MCF 10A (cell line): ENCODE measurements at regions not wholly inside any gene's neighbourhood (a gene's known extent, or its start where the extent isn't known, plus 50 kb on each side); places are given as distances from the start of the nearest gene placed in this dataset.

Source experiments
- BruUV-seq: library from RNA; stranded (reverse); fragments of 400-500 nt; replicated peaks from 2 replicates; lab custom pipeline; 2021; lab: Mats Ljungman, UMichigan
- CTCF ChIA-PET: fragments of 300-600 bp; sonication (Branson Sonifier 250); formaldehyde crosslinking; extraction: SDS; loops from one replicate; lab custom pipeline; 2021; ENCODE audit warnings: antibody characterized with exemption, inconsistent platforms; lab: Yijun Ruan, JAX
- POLR2A ChIA-PET: fragments of 300-600, 350-650 bp; sonication (Branson Sonifier 250); formaldehyde crosslinking; extraction: SDS; loops from one replicate; lab custom pipeline; 2020; ENCODE audit warnings: antibody characterized with exemption, inconsistent platforms; lab: Yijun Ruan, JAX
- DNase-seq: peaks from one replicate; pipeline ENCODE4 v3.0.0-alpha.2; 2018; ENCODE audit not compliant: unreplicated experiment
- H3K27ac Mint-ChIP-seq: one replicate; pipeline ENCODE4 v1.8.0; 2022; ENCODE audit warnings: mild to moderate bottlenecking, low read depth, mixed read lengths; ENCODE audit not compliant: unreplicated experiment
- H3K27me3 Mint-ChIP-seq: one replicate; pipeline ENCODE4 v1.8.0; 2022; ENCODE audit warnings: mixed read lengths; ENCODE audit not compliant: insufficient read depth, unreplicated experiment
- H3K36me3 Mint-ChIP-seq: one replicate; pipeline ENCODE4 v1.8.0; 2022; ENCODE audit warnings: mild to moderate bottlenecking, moderate library complexity, mixed read lengths; ENCODE audit not compliant: insufficient read depth, unreplicated experiment
- H3K4me1 Mint-ChIP-seq: one replicate; pipeline ENCODE4 v1.8.0; 2022; ENCODE audit warnings: mixed read lengths; ENCODE audit not compliant: insufficient read depth, unreplicated experiment
- H3K4me3 Mint-ChIP-seq: one replicate; pipeline ENCODE4 v1.8.0; 2022; ENCODE audit warnings: mild to moderate bottlenecking, moderate library complexity, mixed read lengths; ENCODE audit not compliant: unreplicated experiment
- H3K9me3 Mint-ChIP-seq: one replicate; pipeline ENCODE4 v1.8.0; 2022; ENCODE audit warnings: mixed read lengths; ENCODE audit not compliant: unreplicated experiment
- intact Hi-C: fragments of 100-400 bp; cut with micrococcal nuclease; formaldehyde crosslinking; loops from 2 replicates; pipeline ENCODE4 v1.14.1; 2022
- TF ChIP-seq, protein P1 (sequence below): fragments of 200-600 bp; IDR thresholded peaks from one replicate; pipeline ENCODE4 v1.8.0; 2022; ENCODE audit warnings: antibody characterized with exemption, mild to moderate bottlenecking; ENCODE audit not compliant: unreplicated experiment

GRCh38 chr14:22194664-22195063 is 394.4 kb downstream of the DAD1 start:
- ChIA-PET POLR2A (no interaction called here), CTCF (interaction anchor here (0.5 to 1.1 kb wide), 2 partner anchors 9 to 1348 kb away, joined by 3 to 4 read pairs; no protein-coding TSS in a partner anchor)
- TF ChIP-seq, protein P1, sequence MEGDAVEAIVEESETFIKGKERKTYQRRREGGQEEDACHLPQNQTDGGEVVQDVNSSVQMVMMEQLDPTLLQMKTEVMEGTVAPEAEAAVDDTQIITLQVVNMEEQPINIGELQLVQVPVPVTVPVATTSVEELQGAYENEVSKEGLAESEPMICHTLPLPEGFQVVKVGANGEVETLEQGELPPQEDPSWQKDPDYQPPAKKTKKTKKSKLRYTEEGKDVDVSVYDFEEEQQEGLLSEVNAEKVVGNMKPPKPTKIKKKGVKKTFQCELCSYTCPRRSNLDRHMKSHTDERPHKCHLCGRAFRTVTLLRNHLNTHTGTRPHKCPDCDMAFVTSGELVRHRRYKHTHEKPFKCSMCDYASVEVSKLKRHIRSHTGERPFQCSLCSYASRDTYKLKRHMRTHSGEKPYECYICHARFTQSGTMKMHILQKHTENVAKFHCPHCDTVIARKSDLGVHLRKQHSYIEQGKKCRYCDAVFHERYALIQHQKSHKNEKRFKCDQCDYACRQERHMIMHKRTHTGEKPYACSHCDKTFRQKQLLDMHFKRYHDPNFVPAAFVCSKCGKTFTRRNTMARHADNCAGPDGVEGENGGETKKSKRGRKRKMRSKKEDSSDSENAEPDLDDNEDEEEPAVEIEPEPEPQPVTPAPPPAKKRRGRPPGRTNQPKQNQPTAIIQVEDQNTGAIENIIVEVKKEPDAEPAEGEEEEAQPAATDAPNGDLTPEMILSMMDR, result no peak
- H3K27me3 Mint-ChIP-seq, result peaks cover 12% of the 10 kb centered on the region
- peak; percentile 17 for DNase-seq
- H3K4me3 Mint-ChIP-seq, result no peak overlapping the region
- H3K36me3 Mint-ChIP-seq, result no peaks in the 10 kb centered on the region
- no TSS peak for BruUV-seq
- no peaks in the 10 kb centered on the region for H3K4me1 Mint-ChIP-seq
- H3K9me3 Mint-ChIP-seq, result no peaks in the 10 kb centered on the region
- no peak overlapping the region for H3K27ac Mint-ChIP-seq
- intact Hi-C loops, result no loop called here

GRCh38 chr14:22190411-22191191 is 398.4 kb downstream of the DAD1 start:
- no peak for DNase-seq
- POLR2A ChIA-PET, result no interaction called here

GRCh38 chr14:22189881-22190280 is 399.1 kb downstream of the DAD1 start:
- no TSS peak for BruUV-seq
- no peaks in the 10 kb centered on the region for H3K4me1 Mint-ChIP-seq
- H3K9me3 Mint-ChIP-seq, result no peaks in the 10 kb centered on the region
- H3K36me3 Mint-ChIP-seq, result no peaks in the 10 kb centered on the region
- TF ChIP-seq, protein P1, result no peak
- ChIA-PET POLR2A (no interaction called here), CTCF (no interaction called here)
- H3K27me3 Mint-ChIP-seq, result no peaks in the 10 kb centered on the region
- intact Hi-C loops, result no loop called here
- no peak overlapping the region for H3K27ac Mint-ChIP-seq
- no peak for DNase-seq
- H3K4me3 Mint-ChIP-seq, result no peak overlapping the region

More at GRCh38 chr14:22190411-22191191, 398.4 kb downstream of the DAD1 start:
- Mint-ChIP-seq H3K27ac (no peak overlapping the region), H3K4me3 (no peak overlapping the region), H3K36me3 (no peaks in the 10 kb centered on the region), H3K9me3 (no peaks in the 10 kb centered on the region), H3K4me1 (no peaks in the 10 kb centered on the region), H3K27me3 (no peaks in the 10 kb centered on the region)
- intact Hi-C loops, result no loop called here
- CTCF ChIA-PET, result no interaction called here
- TF ChIP-seq, protein P1, result no peak
- no TSS peak for BruUV-seq

DNA sequence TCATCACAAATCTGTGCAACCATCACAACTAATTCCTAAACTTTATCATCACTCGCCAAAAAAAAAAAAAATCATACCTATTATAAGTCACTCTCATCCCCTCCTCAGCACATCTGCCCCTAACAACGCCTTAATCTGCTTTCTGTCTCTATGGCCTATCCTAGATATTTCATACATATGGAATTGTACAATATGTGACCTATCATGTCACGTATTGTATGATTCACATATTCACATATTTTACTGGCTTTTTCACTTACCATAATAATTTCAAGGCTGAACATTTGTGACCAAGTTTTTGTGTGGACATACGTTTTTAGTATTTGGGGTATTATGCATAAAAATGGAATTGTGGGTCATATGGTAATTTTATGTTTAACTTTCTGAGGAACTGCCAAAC is 400.7 kb downstream of the DAD1 start:
- TF ChIP-seq, protein P1, result no peak
- Mint-ChIP-seq H3K27ac (no peak overlapping the region), H3K4me1 (no peaks in the 10 kb centered on the region), H3K9me3 (no peaks in the 10 kb centered on the region), H3K36me3 (no peaks in the 10 kb centered on the region), H3K27me3 (no peaks in the 10 kb centered on the region), H3K4me3 (no peak overlapping the region)
- no TSS peak for BruUV-seq
- intact Hi-C loops, result no loop called here
- POLR2A ChIA-PET, result no interaction called here
- DNase-seq, result no peak
- CTCF ChIA-PET, result no interaction called here
